ENCODE measurements at regions not wholly inside any gene's neighbourhood (a gene's known extent, or its start where the extent isn't known, plus 50 kb on each side); places are given as distances from the start of the nearest gene placed in this dataset.
"Not testable (repeated sequence)": the region's sequence is repeated elsewhere in the genome, so short reads cannot be mapped to it uniquely, and the experiment has no call there.

DNA sequence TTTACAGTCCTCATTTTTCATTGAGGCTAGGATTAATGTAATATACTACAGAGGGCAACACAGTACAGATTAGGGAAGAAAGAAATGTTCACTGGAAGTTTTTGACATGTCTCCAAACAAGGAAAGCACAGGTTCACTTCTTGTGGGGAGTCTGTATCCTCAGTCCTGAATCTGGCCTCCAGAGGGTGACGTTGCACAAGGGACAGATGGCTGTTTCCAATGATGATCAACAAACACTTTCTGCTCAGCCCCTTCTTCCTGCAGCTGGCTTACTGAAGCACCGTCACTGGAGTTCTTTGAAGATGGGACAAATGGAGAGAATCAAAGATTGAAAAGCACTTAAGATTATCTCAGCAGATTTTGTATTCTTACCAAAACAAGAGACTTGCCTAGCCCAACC lies 123.3 kb upstream of the OR4E1 start:
- H3K9me3 ChIP-seq (ENCODE audit: insufficient read depth, low read depth, low read length) = no peaks in the 10 kb centered on the region
- H3F3A ChIP-seq (ENCODE audit: low read depth) = no peaks in the 10 kb centered on the region
- H3K9me2 ChIP-seq (replicated peaks; ENCODE audit: low read depth, low read length) = no peaks in the 10 kb centered on the region
- H3K79me2 ChIP-seq (ENCODE audit: insufficient read depth, low read length) = no peaks in the 10 kb centered on the region
- TF ChIP-seq, protein P1, sequence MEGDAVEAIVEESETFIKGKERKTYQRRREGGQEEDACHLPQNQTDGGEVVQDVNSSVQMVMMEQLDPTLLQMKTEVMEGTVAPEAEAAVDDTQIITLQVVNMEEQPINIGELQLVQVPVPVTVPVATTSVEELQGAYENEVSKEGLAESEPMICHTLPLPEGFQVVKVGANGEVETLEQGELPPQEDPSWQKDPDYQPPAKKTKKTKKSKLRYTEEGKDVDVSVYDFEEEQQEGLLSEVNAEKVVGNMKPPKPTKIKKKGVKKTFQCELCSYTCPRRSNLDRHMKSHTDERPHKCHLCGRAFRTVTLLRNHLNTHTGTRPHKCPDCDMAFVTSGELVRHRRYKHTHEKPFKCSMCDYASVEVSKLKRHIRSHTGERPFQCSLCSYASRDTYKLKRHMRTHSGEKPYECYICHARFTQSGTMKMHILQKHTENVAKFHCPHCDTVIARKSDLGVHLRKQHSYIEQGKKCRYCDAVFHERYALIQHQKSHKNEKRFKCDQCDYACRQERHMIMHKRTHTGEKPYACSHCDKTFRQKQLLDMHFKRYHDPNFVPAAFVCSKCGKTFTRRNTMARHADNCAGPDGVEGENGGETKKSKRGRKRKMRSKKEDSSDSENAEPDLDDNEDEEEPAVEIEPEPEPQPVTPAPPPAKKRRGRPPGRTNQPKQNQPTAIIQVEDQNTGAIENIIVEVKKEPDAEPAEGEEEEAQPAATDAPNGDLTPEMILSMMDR (conservative IDR thresholded peaks at IDR 0.05; ENCODE audit: low read length) = peak; percentile 71
- no peak for TF ChIP-seq EZH2phosphoT487 (IDR thresholded peaks at IDR 0.05; ENCODE audit: borderline replicate concordance)
- H3K4me3 ChIP-seq (ENCODE audit: low read length, poor library complexity, severe bottlenecking) = no peak overlapping the region
- no peak overlapping the region for H3K4me2 ChIP-seq (ENCODE audit: low read depth, low read length, poor library complexity, severe bottlenecking)
- no peaks in the 10 kb centered on the region for H4K20me1 ChIP-seq (ENCODE audit: insufficient read depth, low read length, poor library complexity, severe bottlenecking)
- no peaks in the 10 kb centered on the region for H3K27me3 ChIP-seq (ENCODE audit: insufficient read depth, low read length, poor library complexity, severe bottlenecking)
- H2AFZ ChIP-seq (ENCODE audit: low read length) = no peak overlapping the region
- H3K9ac ChIP-seq (ENCODE audit: low read depth, low read length, poor library complexity, severe bottlenecking) = no peak overlapping the region
- H3K4me1 ChIP-seq (ENCODE audit: insufficient read depth, low read length, poor library complexity, severe bottlenecking) = no peaks in the 10 kb centered on the region
- no peaks in the 10 kb centered on the region for H3K36me3 ChIP-seq (ENCODE audit: insufficient read depth, low read length)

DNA sequence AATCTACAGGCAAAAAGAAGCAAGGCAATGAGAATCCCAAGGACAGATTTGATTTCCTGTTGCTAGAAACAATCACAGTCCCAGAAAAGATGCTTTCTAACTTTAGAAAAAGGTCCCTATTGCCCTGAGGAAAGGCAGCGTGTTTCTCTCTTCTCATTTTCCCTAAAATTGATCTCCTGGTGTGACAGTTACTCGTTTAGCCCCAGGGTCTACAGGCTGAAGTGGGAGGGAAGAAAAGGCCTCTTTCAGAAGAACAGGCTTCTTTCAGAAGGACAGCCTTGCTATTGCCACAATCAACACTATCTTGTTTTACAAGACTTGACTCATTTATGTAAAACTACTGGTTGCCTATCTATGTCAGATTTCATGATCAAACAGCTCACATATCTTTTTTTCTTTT lies 121.8 kb upstream of the OR4E1 start:
- H3K9ac ChIP-seq (ENCODE audit: low read depth, low read length, poor library complexity, severe bottlenecking) = no peak overlapping the region
- TF ChIP-seq, protein P1 (conservative IDR thresholded peaks at IDR 0.05; ENCODE audit: low read length) = no peak
- TF ChIP-seq EZH2phosphoT487 (IDR thresholded peaks at IDR 0.05; ENCODE audit: borderline replicate concordance) = no peak
- H2AFZ ChIP-seq (ENCODE audit: low read length) = no peak overlapping the region
- no peaks in the 10 kb centered on the region for H3K9me2 ChIP-seq (replicated peaks; ENCODE audit: low read depth, low read length)
- H3K4me2 ChIP-seq (ENCODE audit: low read depth, low read length, poor library complexity, severe bottlenecking) = no peak overlapping the region
- no peaks in the 10 kb centered on the region for H4K20me1 ChIP-seq (ENCODE audit: insufficient read depth, low read length, poor library complexity, severe bottlenecking)
- no peak overlapping the region for H3K4me3 ChIP-seq (ENCODE audit: low read length, poor library complexity, severe bottlenecking)
- no peaks in the 10 kb centered on the region for H3K79me2 ChIP-seq (ENCODE audit: insufficient read depth, low read length)
- H3K9me3 ChIP-seq (ENCODE audit: insufficient read depth, low read depth, low read length) = no peaks in the 10 kb centered on the region
- no peaks in the 10 kb centered on the region for H3K36me3 ChIP-seq (ENCODE audit: insufficient read depth, low read length)
- H3K27me3 ChIP-seq (ENCODE audit: insufficient read depth, low read length, poor library complexity, severe bottlenecking) = no peaks in the 10 kb centered on the region
- H3F3A ChIP-seq (ENCODE audit: low read depth) = no peaks in the 10 kb centered on the region
- H3K4me1 ChIP-seq (ENCODE audit: insufficient read depth, low read length, poor library complexity, severe bottlenecking) = no peaks in the 10 kb centered on the region

DNA sequence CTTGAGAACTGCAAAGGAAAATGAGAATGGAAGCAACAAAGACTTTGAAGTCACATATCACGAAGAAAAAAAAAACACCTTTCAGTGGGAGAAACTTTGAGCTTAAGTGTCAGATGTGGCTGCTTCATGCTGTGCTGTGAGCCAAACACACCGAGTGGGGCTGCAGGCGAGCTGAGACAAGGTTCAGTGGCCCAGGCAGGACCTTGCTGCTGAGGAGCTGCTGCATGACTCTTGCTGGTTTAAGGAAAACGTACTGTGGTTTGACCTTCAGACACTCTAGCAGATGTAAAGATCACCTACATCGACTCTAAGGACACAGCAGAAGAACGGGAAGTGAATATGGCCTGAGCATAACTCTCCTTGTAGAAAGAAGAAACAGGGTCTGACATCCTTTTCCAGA lies 118.1 kb upstream of the OR4E1 start:
- H3K9ac ChIP-seq (ENCODE audit: low read depth, low read length, poor library complexity, severe bottlenecking) = no peak overlapping the region
- no peaks in the 10 kb centered on the region for H3K4me1 ChIP-seq (ENCODE audit: insufficient read depth, low read length, poor library complexity, severe bottlenecking)
- H3F3A ChIP-seq (ENCODE audit: low read depth) = no peaks in the 10 kb centered on the region
- no peak overlapping the region for H3K4me2 ChIP-seq (ENCODE audit: low read depth, low read length, poor library complexity, severe bottlenecking)
- no peaks in the 10 kb centered on the region for H3K27me3 ChIP-seq (ENCODE audit: insufficient read depth, low read length, poor library complexity, severe bottlenecking)
- no peaks in the 10 kb centered on the region for H4K20me1 ChIP-seq (ENCODE audit: insufficient read depth, low read length, poor library complexity, severe bottlenecking)
- no peaks in the 10 kb centered on the region for H3K9me3 ChIP-seq (ENCODE audit: insufficient read depth, low read depth, low read length)
- no peaks in the 10 kb centered on the region for H3K79me2 ChIP-seq (ENCODE audit: insufficient read depth, low read length)
- H3K36me3 ChIP-seq (ENCODE audit: insufficient read depth, low read length) = no peaks in the 10 kb centered on the region
- no peak for TF ChIP-seq EZH2phosphoT487 (IDR thresholded peaks at IDR 0.05; ENCODE audit: borderline replicate concordance)
- TF ChIP-seq, protein P1 (conservative IDR thresholded peaks at IDR 0.05; ENCODE audit: low read length) = no peak
- H3K9me2 ChIP-seq (replicated peaks; ENCODE audit: low read depth, low read length) = no peaks in the 10 kb centered on the region
- H2AFZ ChIP-seq (ENCODE audit: low read length) = no peak overlapping the region
- H3K4me3 ChIP-seq (ENCODE audit: low read length, poor library complexity, severe bottlenecking) = no peak overlapping the region

- not testable (repeated sequence) for H3K9me3 ChIP-seq (ENCODE audit: insufficient read depth, low read depth, low read length); H3F3A ChIP-seq (ENCODE audit: low read depth); H4K20me1 ChIP-seq (ENCODE audit: insufficient read depth, low read length, poor library complexity, severe bottlenecking); H3K36me3 ChIP-seq (ENCODE audit: insufficient read depth, low read length); H3K4me1 ChIP-seq (ENCODE audit: insufficient read depth, low read length, poor library complexity, severe bottlenecking); H3K27me3 ChIP-seq (ENCODE audit: insufficient read depth, low read length, poor library complexity, severe bottlenecking); H3K9ac ChIP-seq (ENCODE audit: low read depth, low read length, poor library complexity, severe bottlenecking); H2AFZ ChIP-seq (ENCODE audit: low read length); H3K79me2 ChIP-seq (ENCODE audit: insufficient read depth, low read length); H3K9me2 ChIP-seq (replicated peaks; ENCODE audit: low read depth, low read length); H3K4me3 ChIP-seq (ENCODE audit: low read length, poor library complexity, severe bottlenecking); H3K4me2 ChIP-seq (ENCODE audit: low read depth, low read length, poor library complexity, severe bottlenecking)
Measured at GRCh38 chr14:21788687-21789086, 115.1 kb upstream of the OR4E1 start.

DNA sequence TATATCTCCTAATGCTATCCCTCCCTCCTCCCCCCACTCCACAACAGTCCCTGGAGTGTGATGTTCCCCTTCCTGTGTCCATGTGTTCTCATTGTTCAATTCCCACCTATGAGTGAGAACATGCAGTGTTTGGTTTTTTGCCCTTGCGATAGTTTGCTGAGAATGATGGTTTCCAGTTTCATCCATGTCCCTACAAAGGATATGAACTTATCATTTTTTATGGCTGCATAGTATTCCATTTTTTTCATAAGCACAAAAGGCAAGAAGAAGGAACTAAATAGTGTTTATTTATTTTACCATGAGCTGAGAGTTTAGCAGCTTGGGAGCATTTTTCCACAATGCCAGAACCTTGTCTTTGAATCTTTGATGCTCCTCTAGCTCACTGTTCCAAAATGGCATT lies 113.6 kb upstream of the OR4E1 start:
- H3K9ac ChIP-seq (ENCODE audit: low read depth, low read length, poor library complexity, severe bottlenecking); H3K36me3 ChIP-seq (ENCODE audit: insufficient read depth, low read length); H3F3A ChIP-seq (ENCODE audit: low read depth); H3K27me3 ChIP-seq (ENCODE audit: insufficient read depth, low read length, poor library complexity, severe bottlenecking); H3K9me2 ChIP-seq (replicated peaks; ENCODE audit: low read depth, low read length); H4K20me1 ChIP-seq (ENCODE audit: insufficient read depth, low read length, poor library complexity, severe bottlenecking); H3K4me1 ChIP-seq (ENCODE audit: insufficient read depth, low read length, poor library complexity, severe bottlenecking); H3K4me2 ChIP-seq (ENCODE audit: low read depth, low read length, poor library complexity, severe bottlenecking); H3K4me3 ChIP-seq (ENCODE audit: low read length, poor library complexity, severe bottlenecking); H2AFZ ChIP-seq (ENCODE audit: low read length); H3K79me2 ChIP-seq (ENCODE audit: insufficient read depth, low read length); H3K9me3 ChIP-seq (ENCODE audit: insufficient read depth, low read depth, low read length): not testable (repeated sequence)

Data from Loucy (cell line).